ENCODE measurements at regions not wholly inside any gene's neighbourhood (a gene's known extent, or its start where the extent isn't known, plus 50 kb on each side); places are given as distances from the start of the nearest gene placed in this dataset.

- H3K4me3 ChIP-seq (ENCODE audit: low read depth, low read length) = no peak overlapping the region
- no peak for DNase-seq (ENCODE audit: low read depth)
- TF ChIP-seq, protein P1, sequence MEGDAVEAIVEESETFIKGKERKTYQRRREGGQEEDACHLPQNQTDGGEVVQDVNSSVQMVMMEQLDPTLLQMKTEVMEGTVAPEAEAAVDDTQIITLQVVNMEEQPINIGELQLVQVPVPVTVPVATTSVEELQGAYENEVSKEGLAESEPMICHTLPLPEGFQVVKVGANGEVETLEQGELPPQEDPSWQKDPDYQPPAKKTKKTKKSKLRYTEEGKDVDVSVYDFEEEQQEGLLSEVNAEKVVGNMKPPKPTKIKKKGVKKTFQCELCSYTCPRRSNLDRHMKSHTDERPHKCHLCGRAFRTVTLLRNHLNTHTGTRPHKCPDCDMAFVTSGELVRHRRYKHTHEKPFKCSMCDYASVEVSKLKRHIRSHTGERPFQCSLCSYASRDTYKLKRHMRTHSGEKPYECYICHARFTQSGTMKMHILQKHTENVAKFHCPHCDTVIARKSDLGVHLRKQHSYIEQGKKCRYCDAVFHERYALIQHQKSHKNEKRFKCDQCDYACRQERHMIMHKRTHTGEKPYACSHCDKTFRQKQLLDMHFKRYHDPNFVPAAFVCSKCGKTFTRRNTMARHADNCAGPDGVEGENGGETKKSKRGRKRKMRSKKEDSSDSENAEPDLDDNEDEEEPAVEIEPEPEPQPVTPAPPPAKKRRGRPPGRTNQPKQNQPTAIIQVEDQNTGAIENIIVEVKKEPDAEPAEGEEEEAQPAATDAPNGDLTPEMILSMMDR (IDR thresholded peaks at IDR 0.05; ENCODE audit: control insufficient read depth, extremely low read depth, insufficient read depth) = no peak
These were observed 131.7 kb upstream of the COL21A1 start for GRCh38 chr6:56378966-56379585.

GRCh38 chr6:56378507-56378906 is 131.1 kb upstream of the COL21A1 start:
- TF ChIP-seq, protein P1 (IDR thresholded peaks at IDR 0.05; ENCODE audit: control insufficient read depth, extremely low read depth, insufficient read depth) = no peak
- no peak for DNase-seq (ENCODE audit: low read depth)

DNA sequence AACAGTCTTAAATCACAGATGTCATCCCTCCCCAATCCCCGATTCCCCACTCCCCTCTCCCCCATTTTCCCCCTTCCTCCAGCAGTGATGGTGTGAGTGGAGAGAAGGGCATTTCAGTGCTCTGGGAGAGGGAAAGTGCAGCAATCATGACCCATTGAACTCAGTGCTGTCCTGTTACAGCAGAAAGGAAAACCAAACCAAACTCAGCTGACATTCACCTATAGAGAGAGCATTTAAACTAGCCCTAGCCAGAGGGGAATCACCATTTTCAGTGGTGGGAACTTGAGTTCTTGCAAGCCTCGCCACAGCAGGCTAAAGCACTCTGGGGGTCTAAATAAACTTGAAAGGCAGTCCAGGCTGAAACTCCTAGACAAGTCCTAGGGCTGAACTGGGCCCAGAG is 129.9 kb upstream of the COL21A1 start:
- TF ChIP-seq, protein P1 (IDR thresholded peaks at IDR 0.05; ENCODE audit: control insufficient read depth, extremely low read depth, insufficient read depth) = no peak
- DNase-seq (ENCODE audit: low read depth) = no peak
- H3K4me3 ChIP-seq (ENCODE audit: low read depth, low read length) = no peak overlapping the region

More at GRCh38 chr6:56378507-56378906, 131.1 kb upstream of the COL21A1 start:
- H3K4me3 ChIP-seq (ENCODE audit: low read depth, low read length) = no peak overlapping the region

GRCh38 chr6:56375806-56376205 is 128.4 kb upstream of the COL21A1 start:
- TF ChIP-seq, protein P1 (IDR thresholded peaks at IDR 0.05; ENCODE audit: control insufficient read depth, extremely low read depth, insufficient read depth) = no peak
- DNase-seq (ENCODE audit: low read depth) = no peak
- H3K4me3 ChIP-seq (ENCODE audit: low read depth, low read length) = no peak overlapping the region

DNA sequence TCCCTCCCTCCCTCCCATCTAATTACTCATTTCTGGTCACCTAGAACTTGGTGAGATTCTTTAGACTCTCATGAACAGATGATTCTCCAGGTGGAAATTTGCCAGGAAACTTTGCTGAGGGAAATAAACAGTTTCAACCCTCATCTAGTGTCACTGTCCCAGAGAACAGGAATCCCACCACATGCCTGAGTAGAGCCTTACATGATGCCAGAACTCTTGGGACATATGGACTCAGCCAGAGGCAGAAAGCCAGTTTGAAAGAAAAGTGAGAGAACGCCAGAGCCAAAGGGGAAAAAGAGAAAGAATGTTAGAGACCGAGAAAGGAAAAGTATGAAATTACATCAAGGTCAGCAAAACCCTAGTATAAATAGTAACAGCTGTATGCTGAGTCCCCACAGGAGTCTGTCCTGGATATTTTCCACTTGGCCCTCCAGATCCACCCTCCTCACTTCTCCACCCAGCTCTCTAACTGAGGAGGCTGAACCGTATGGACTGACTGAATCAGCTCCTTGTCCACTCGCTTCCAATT is 127.5 kb upstream of the COL21A1 start:
- no peak overlapping the region for H3K4me3 ChIP-seq (ENCODE audit: low read depth, low read length)
- no peak for DNase-seq (ENCODE audit: low read depth)
- TF ChIP-seq, protein P1 (IDR thresholded peaks at IDR 0.05; ENCODE audit: control insufficient read depth, extremely low read depth, insufficient read depth) = no peak

GRCh38 chr6:56372406-56372995 is 125.1 kb upstream of the COL21A1 start:
- no peak overlapping the region for H3K4me3 ChIP-seq (ENCODE audit: low read depth, low read length)
- no peak for DNase-seq (ENCODE audit: low read depth)
- TF ChIP-seq, protein P1 (IDR thresholded peaks at IDR 0.05; ENCODE audit: control insufficient read depth, extremely low read depth, insufficient read depth) = no peak

Measured in LNCaP clone FGC (cell line).